H1 (cell line): ENCODE measurements at regions not wholly inside any gene's neighbourhood (a gene's known extent, or its start where the extent isn't known, plus 50 kb on each side); places are given as distances from the start of the nearest gene placed in this dataset.

Experiments used
- CTCF ChIA-PET: fragments of 300-600 bp; sonication (Branson Sonifier 250); formaldehyde crosslinking; loops from one replicate; lab custom pipeline; 2021; ENCODE audit not compliant: partially characterized antibody; lab: Charles Lee
- POLR2A ChIA-PET: fragments of 300-600 bp; sonication (Branson Sonifier 250); formaldehyde crosslinking; loops from one replicate; lab custom pipeline; 2021; ENCODE audit warnings: inconsistent platforms; ENCODE audit not compliant: partially characterized antibody; lab: Charles Lee
- DNase-seq, 2 experiments: peaks; one replicate each; pipeline versions ENCODE4 v3.0.0 to v3.0.0-alpha.2; 2010 to 2022; ENCODE audit warnings: low spot score in 2 of 2, low read depth in 1 of 2, mixed read lengths in 1 of 2
- FAIRE-seq: peaks from 2 replicates; lab custom pipeline; 2011; peaks lifted over from hg19 to GRCh38; lab: Jason Lieb, UNC
- H2AFZ ChIP-seq: 2 replicates; pipeline ENCODE4 v1.8.1; 2012; ENCODE audit warnings: low read length, inconsistent platforms
- H2AK5ac ChIP-seq: 2 replicates; pipeline ENCODE4 v1.6.1; 2013; ENCODE audit warnings: low read depth, low read length
- H2BK120ac ChIP-seq: replicated peaks from 2 replicates; pipeline ENCODE3; 2013; ENCODE audit warnings: low read depth, low read length, inconsistent platforms
- H2BK12ac ChIP-seq: 2 replicates; pipeline ENCODE4 v1.6.1; 2013; ENCODE audit warnings: low read depth, low read length
- H2BK15ac ChIP-seq: 2 replicates; pipeline ENCODE4 v1.6.1; 2013; ENCODE audit warnings: low read length
- H2BK20ac ChIP-seq: 2 replicates; pipeline ENCODE4 v1.6.1; 2013; ENCODE audit warnings: low read length
- H2BK5ac ChIP-seq: 2 replicates; pipeline ENCODE4 v1.6.1; 2013; ENCODE audit warnings: low read depth, low read length
- H3K14ac ChIP-seq: 2 replicates; pipeline ENCODE4 v1.6.1; 2013; ENCODE audit warnings: inconsistent platforms; ENCODE audit not compliant: insufficient read length
- H3K18ac ChIP-seq: 2 replicates; pipeline ENCODE4 v1.6.1; 2013; ENCODE audit warnings: low read length; ENCODE audit errors: extremely low read depth
- H3K23ac ChIP-seq: 2 replicates; pipeline ENCODE4 v1.6.1; 2013; ENCODE audit warnings: inconsistent platforms; ENCODE audit not compliant: insufficient read length
- H3K23me2 ChIP-seq: 2 replicates; pipeline ENCODE4 v1.6.1; 2013; ENCODE audit warnings: low read depth, low read length
- H3K27ac ChIP-seq: 2 replicates; pipeline ENCODE4 v1.6.1; 2011; ENCODE audit warnings: low read depth, low read length, inconsistent platforms
- H3K27me3 ChIP-seq, 4 experiments: replicated peaks in 1 of 4; 1 replicate in 1 of 4; 2 replicates in 3 of 4; pipeline versions ENCODE4 v1.6.1 to v1.8.1; 2011 to 2013; ENCODE audit warnings: low read length in 3 of 4, mild to moderate bottlenecking in 3 of 4, inconsistent platforms in 2 of 4, mixed read lengths in 2 of 4, moderate library complexity in 1 of 4; ENCODE audit not compliant: control insufficient read depth in 3 of 4, insufficient read depth in 3 of 4; ENCODE audit errors: extremely low read depth in 1 of 4
- H3K36me3 ChIP-seq, 4 experiments: 2 replicates each; pipeline versions ENCODE4 v1.6.1 to v1.8.1; 2011 to 2013; ENCODE audit warnings: mild to moderate bottlenecking in 4 of 4, low read length in 3 of 4, moderate library complexity in 2 of 4, control low read depth in 1 of 4, inconsistent platforms in 1 of 4; ENCODE audit not compliant: insufficient read depth in 4 of 4, control insufficient read depth in 2 of 4
- H3K4ac ChIP-seq: replicated peaks from 2 replicates; pipeline ENCODE3; 2013; ENCODE audit warnings: low read length, low read depth, mixed read lengths, inconsistent platforms; ENCODE audit not compliant: insufficient read length
- H3K4me1 ChIP-seq, 4 experiments: replicated peaks in 1 of 4; 1 replicate in 1 of 4; 2 replicates in 3 of 4; pipeline versions ENCODE4 v1.6.1 to v1.8.1; 2011 to 2013; ENCODE audit warnings: low read length in 3 of 4, inconsistent platforms in 2 of 4, mixed read lengths in 1 of 4; ENCODE audit not compliant: insufficient read depth in 4 of 4, control insufficient read depth in 3 of 4
- H3K4me2 ChIP-seq, 2 experiments: 2 replicates each; pipeline versions ENCODE4 v1.6.1 to v1.8.1; 2011 to 2013; ENCODE audit warnings: low read depth in 2 of 2, low read length in 2 of 2, control low read depth in 1 of 2, inconsistent platforms in 1 of 2, mild to moderate bottlenecking in 1 of 2; ENCODE audit not compliant: insufficient read depth in 1 of 2
- H3K4me3 ChIP-seq, 4 experiments: fragments of 200-600, 300-600 bp in 1 of 4; sonication (generic), shearing (Covaris generic), sonication (Bioruptor Twin) in 1 of 4; 2 replicates each; pipeline versions ENCODE4 v1.5.1 to v1.8.1; 2011 to 2016; ENCODE audit warnings: low read length in 4 of 4, low read depth in 3 of 4, control low read depth in 2 of 4, inconsistent platforms in 2 of 4, mild to moderate bottlenecking in 2 of 4, mixed read lengths in 1 of 4, moderate library complexity in 1 of 4; ENCODE audit not compliant: insufficient read depth in 2 of 4; ENCODE audit errors: extremely low read depth in 1 of 4
- H3K56ac ChIP-seq: replicated peaks from 2 replicates; pipeline ENCODE3; 2013; ENCODE audit warnings: low read depth, mild to moderate bottlenecking, mixed read lengths, low read length, inconsistent platforms; ENCODE audit not compliant: insufficient read length
- H3K79me1 ChIP-seq: 2 replicates; pipeline ENCODE4 v1.6.1; 2013; ENCODE audit warnings: low read depth, low read length, control low read depth
- H3K79me2 ChIP-seq, 2 experiments: 2 replicates each; pipeline versions ENCODE4 v1.6.1 to v1.8.1; 2012 to 2013; ENCODE audit warnings: low read length in 2 of 2, mild to moderate bottlenecking in 2 of 2, inconsistent platforms in 1 of 2; ENCODE audit not compliant: insufficient read depth in 2 of 2, control insufficient read depth in 1 of 2
- H3K9ac ChIP-seq, 4 experiments: replicated peaks in 1 of 4; 1 replicate in 1 of 4; 2 replicates in 3 of 4; pipeline versions ENCODE4 v1.6.1 to v1.8.1; 2011 to 2013; ENCODE audit warnings: low read depth in 3 of 4, low read length in 3 of 4, control low read depth in 2 of 4, mild to moderate bottlenecking in 2 of 4, moderate library complexity in 2 of 4, inconsistent platforms in 1 of 4; ENCODE audit errors: extremely low read depth in 1 of 4
- H3K9me3 ChIP-seq, 2 experiments: 2 replicates each; pipeline versions ENCODE4 v1.6.1 to v1.8.1; 2012 to 2013; ENCODE audit warnings: mild to moderate bottlenecking in 2 of 2, moderate library complexity in 2 of 2, control low read depth in 1 of 2, inconsistent platforms in 1 of 2, low read depth in 1 of 2, low read length in 1 of 2, mixed read lengths in 1 of 2; ENCODE audit not compliant: insufficient read depth in 2 of 2
- H4K20me1 ChIP-seq, 2 experiments: replicated peaks in 1 of 2; 2 replicates each; pipeline versions ENCODE3 to v1.8.1; 2011 to 2013; ENCODE audit warnings: inconsistent platforms in 2 of 2, low read length in 2 of 2, mild to moderate bottlenecking in 1 of 2; ENCODE audit not compliant: insufficient read depth in 2 of 2, control insufficient read depth in 1 of 2
- H4K5ac ChIP-seq: 2 replicates; pipeline ENCODE4 v1.6.1; 2013; ENCODE audit warnings: low read length, low read depth, mixed read lengths, inconsistent platforms; ENCODE audit not compliant: insufficient read length
- H4K8ac ChIP-seq: 2 replicates; pipeline ENCODE4 v1.8.0; 2013; ENCODE audit warnings: mild to moderate bottlenecking, moderate library complexity, low read length, inconsistent platforms; ENCODE audit not compliant: insufficient read depth; ENCODE audit errors: extremely low read depth
- H4K91ac ChIP-seq: replicated peaks from 2 replicates; pipeline ENCODE3; 2013; ENCODE audit warnings: low read length, mixed read lengths, inconsistent platforms; ENCODE audit not compliant: insufficient read length
- BRCA1 ChIP-seq: IDR thresholded peaks from 2 replicates; pipeline ENCODE4 v1.6.1; 2012; ENCODE audit warnings: low read depth, low read length, improper control_type of control experiment
- CEBPB ChIP-seq: IDR thresholded peaks from 2 replicates; pipeline ENCODE4 v1.6.1; 2012; ENCODE audit warnings: low read depth, low read length
- CHD1 ChIP-seq: IDR thresholded peaks from 2 replicates; pipeline ENCODE4 v1.6.1; 2012; ENCODE audit warnings: low read depth, low read length, improper control_type of control experiment
- EGR1 ChIP-seq: IDR thresholded peaks from 2 replicates; pipeline ENCODE4 v1.6.1; 2011; ENCODE audit warnings: low read depth, low read length, borderline replicate concordance
- HDAC6 ChIP-seq: IDR thresholded peaks from one replicate; pipeline ENCODE4 v1.7.1; 2012; ENCODE audit warnings: low read depth, mild to moderate bottlenecking, inconsistent platforms, low read length, moderate library complexity
- JUN ChIP-seq: IDR thresholded peaks from 2 replicates; pipeline ENCODE4 v1.6.1; 2011; ENCODE audit warnings: low read depth, mild to moderate bottlenecking, improper control_type of control experiment, low read length
- JUND ChIP-seq: IDR thresholded peaks from 2 replicates; pipeline ENCODE4 v1.6.1; 2011; ENCODE audit warnings: mild to moderate bottlenecking, improper control_type of control experiment, low read length
- KDM1A ChIP-seq: fragments of 200-600, 300-600 bp; sonication (generic); IDR thresholded peaks from 2 replicates; pipeline ENCODE4 v1.7.1; 2016; ENCODE audit warnings: mild to moderate bottlenecking, low read length, borderline replicate concordance
- KDM5A ChIP-seq: fragments of 200-600 bp; IDR thresholded peaks from 2 replicates; pipeline ENCODE4 v1.7.1; 2012; ENCODE audit warnings: mild to moderate bottlenecking, low read length, inconsistent platforms, mixed read lengths
- NRF1 ChIP-seq: IDR thresholded peaks from 2 replicates; pipeline ENCODE4 v1.6.1; 2011; ENCODE audit warnings: mild to moderate bottlenecking, low read depth, low read length, improper control_type of control experiment
- POLR2AphosphoS5 ChIP-seq: IDR thresholded peaks from 2 replicates; pipeline ENCODE4 v1.6.1; 2011; ENCODE audit warnings: low read depth, low read length
- SP2 ChIP-seq: IDR thresholded peaks from 2 replicates; pipeline ENCODE4 v1.6.1; 2012; ENCODE audit warnings: mild to moderate bottlenecking, low read length, inconsistent platforms
- SP4 ChIP-seq: IDR thresholded peaks from 2 replicates; pipeline ENCODE4 v1.6.1; 2012; ENCODE audit warnings: low read length, inconsistent platforms
- TAF7 ChIP-seq: optimal IDR thresholded peaks from 2 replicates; pipeline ENCODE3; 2011; ENCODE audit warnings: low read depth, mild to moderate bottlenecking, inconsistent platforms, low read length, moderate library complexity, borderline replicate concordance
- whole genome bisulfite sequencing, 2 experiments: shearing (Covaris generic) in 1 of 2; methylation state at CpG; one replicate each; pipeline versions ENCODE4 v1.1.6 to v1.1.7; 2013 to 2015; ENCODE audit warnings: low lambda C conversion rate in 2 of 2, mixed read lengths in 2 of 2, inconsistent platforms in 1 of 2, low coverage in 1 of 2, missing lambda C conversion rate in 1 of 2; ENCODE audit not compliant: insufficient replicate concordance in 2 of 2, insufficient coverage in 1 of 2, insufficient read length in 1 of 2; ENCODE audit errors: extremely low coverage in 1 of 2, missing lambda C conversion rate in 1 of 2; 5-methylcytosine and 5-hydroxymethylcytosine counted together
- TF ChIP-seq, protein P1 (sequence below): IDR thresholded peaks from 2 replicates; pipeline ENCODE4 v1.6.1; 2011; ENCODE audit warnings: low read length, improper control_type of control experiment

DNA sequence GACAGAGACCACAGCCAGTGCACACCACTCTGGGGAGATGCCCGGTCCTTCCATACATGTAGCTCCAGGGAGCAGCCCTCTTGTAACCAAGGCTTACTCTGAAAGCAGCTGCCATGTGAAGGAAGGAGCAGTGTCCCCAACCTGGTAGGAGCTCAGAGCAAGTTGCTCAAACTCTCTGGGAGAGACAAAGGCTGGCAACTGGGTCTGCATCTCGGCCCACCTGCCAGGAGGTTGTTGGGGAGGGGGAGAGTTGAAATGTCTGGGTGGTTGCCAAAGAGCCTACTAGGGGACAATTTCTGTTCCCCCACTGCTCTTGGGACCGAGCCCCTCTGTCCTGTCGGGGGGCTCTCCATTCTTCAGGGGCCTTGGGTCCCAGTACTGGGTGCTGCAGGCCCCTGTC, 309.9 kb downstream of the TLE3 start:
- no peak overlapping the region for H2BK120ac ChIP-seq
- peaks cover 0 to 2% of the 10 kb centered on the region in 2 experiments for H4K20me1 ChIP-seq
- 79% methylated on average over 4 of the region's 4 CpGs; no CpG with 5 or more reads in 1 of the 2 experiments for WGBS, 2 experiments
- H3K79me2 ChIP-seq: no peaks in the 10 kb centered on the region
- no peak overlapping the region for H3K56ac ChIP-seq
- no peak overlapping the region; the same call in 1 of the 2 replicates for H2AFZ ChIP-seq
- no peaks in the 10 kb centered on the region; the same call in 1 of the 2 replicates for H3K23me2 ChIP-seq
- no peak overlapping the region for H4K5ac ChIP-seq
- no peak for DNase-seq
- no peaks in the 10 kb centered on the region for H3K4me1 ChIP-seq
- no peak overlapping the region for H3K23ac ChIP-seq
- no peaks in the 10 kb centered on the region for H3K36me3 ChIP-seq
- peaks cover 0 to 1% (median 0%) of the 10 kb centered on the region in 4 experiments; a peak in 1 of 7 replicates for H3K27me3 ChIP-seq
- no peak overlapping the region for H3K18ac ChIP-seq
- no peak overlapping the region for H3K4me2 ChIP-seq
- no peak overlapping the region for H2AK5ac ChIP-seq
- H3K79me1 ChIP-seq: no peaks in the 10 kb centered on the region
- no peak overlapping the region for H2BK15ac ChIP-seq
- H3K4ac ChIP-seq: no peak overlapping the region
- H2BK5ac ChIP-seq: no peak overlapping the region
- ChIA-PET CTCF (interaction anchor here (0.7 to 1.5 kb wide), 5 partner anchors 18 to 463 kb away, joined by 3 to 7 read pairs (median 3); no protein-coding TSS in a partner anchor), POLR2A (interaction anchor here (0.7 kb wide), 1 partner anchor 266 kb away, joined by 3 read pairs; no protein-coding TSS in a partner anchor)
- TF ChIP-seq, protein P1, sequence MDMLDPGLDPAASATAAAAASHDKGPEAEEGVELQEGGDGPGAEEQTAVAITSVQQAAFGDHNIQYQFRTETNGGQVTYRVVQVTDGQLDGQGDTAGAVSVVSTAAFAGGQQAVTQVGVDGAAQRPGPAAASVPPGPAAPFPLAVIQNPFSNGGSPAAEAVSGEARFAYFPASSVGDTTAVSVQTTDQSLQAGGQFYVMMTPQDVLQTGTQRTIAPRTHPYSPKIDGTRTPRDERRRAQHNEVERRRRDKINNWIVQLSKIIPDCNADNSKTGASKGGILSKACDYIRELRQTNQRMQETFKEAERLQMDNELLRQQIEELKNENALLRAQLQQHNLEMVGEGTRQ: no peak
- TF ChIP-seq TAF7: no peak
- no peak for TF ChIP-seq EGR1
- TF ChIP-seq HDAC6: no peak
- no peak for TF ChIP-seq JUN
- TF ChIP-seq KDM5A: no peak
- no peak for TF ChIP-seq CEBPB
- no peak for TF ChIP-seq NRF1
- TF ChIP-seq SP2: no peak
- TF ChIP-seq BRCA1: no peak
- TF ChIP-seq POLR2AphosphoS5: no peak
- TF ChIP-seq CHD1: no peak
- no peak for TF ChIP-seq KDM1A
- no peak for TF ChIP-seq SP4
- no peak for TF ChIP-seq JUND
- H3K9ac ChIP-seq: no peak overlapping the region
- no peak overlapping the region for H3K14ac ChIP-seq
- FAIRE-seq: no peak
- no peak overlapping the region for H2BK12ac ChIP-seq
- H4K91ac ChIP-seq: no peak overlapping the region
- no peak overlapping the region for H2BK20ac ChIP-seq
- no peaks in the 10 kb centered on the region for H3K9me3 ChIP-seq
- H3K4me3 ChIP-seq: no peak overlapping the region
- H3K27ac ChIP-seq: no peak overlapping the region
- peak overlapping the region; percentile 71; the same call in 1 of the 2 replicates for H4K8ac ChIP-seq
